ENCODE measurements at regions not wholly inside any gene's neighbourhood (a gene's known extent, or its start where the extent isn't known, plus 50 kb on each side); places are given as distances from the start of the nearest gene placed in this dataset.

GRCh38 chr11:45446434-45446833 lies 160.3 kb upstream of the SYT13 start:
- ChIA-PET CTCF (no interaction called here), POLR2A (no interaction called here)

GRCh38 chr11:45444796-45445195 lies 158.7 kb upstream of the SYT13 start:
- ChIA-PET POLR2A (no interaction called here), CTCF (no interaction called here)
- H3K27me3 ChIP-seq (ENCODE audit: control insufficient read depth, insufficient read depth, low read length): peaks cover 8% of the 10 kb centered on the region
- TF ChIP-seq CTCF (IDR thresholded peaks at IDR 0.05; ENCODE audit: low read depth, low read length): no peak
- no peak overlapping the region for H3K4me3 ChIP-seq (ENCODE audit: low read depth, low read length)
- DNase-seq (ENCODE audit: low read depth, low spot score): no peak
- no peaks in the 10 kb centered on the region for H3K9me3 ChIP-seq (ENCODE audit: control insufficient read depth, insufficient read depth, low read length)
- no peak overlapping the region for H3K27ac ChIP-seq (ENCODE audit: low read depth, low read length)

More at GRCh38 chr11:45446434-45446833, 160.3 kb upstream of the SYT13 start:
- no peaks in the 10 kb centered on the region for H3K9me3 ChIP-seq (ENCODE audit: control insufficient read depth, insufficient read depth, low read length)
- no peak for DNase-seq (ENCODE audit: low read depth, low spot score)
- H3K27ac ChIP-seq (ENCODE audit: low read depth, low read length): no peak overlapping the region
- peaks cover 8% of the 10 kb centered on the region for H3K27me3 ChIP-seq (ENCODE audit: control insufficient read depth, insufficient read depth, low read length)
- no peak for TF ChIP-seq CTCF (IDR thresholded peaks at IDR 0.05; ENCODE audit: low read depth, low read length)
- no peak overlapping the region for H3K4me3 ChIP-seq (ENCODE audit: low read depth, low read length)

GRCh38 chr11:45440111-45440510 lies 154.0 kb upstream of the SYT13 start:
- DNase-seq (ENCODE audit: low read depth, low spot score): no peak
- Histone ChIP-seq H3K9me3 (ENCODE audit: control insufficient read depth, insufficient read depth, low read length) (no peaks in the 10 kb centered on the region), H3K27ac (ENCODE audit: low read depth, low read length) (no peak overlapping the region), H3K4me3 (ENCODE audit: low read depth, low read length) (no peak overlapping the region), H3K27me3 (ENCODE audit: control insufficient read depth, insufficient read depth, low read length) (no peaks in the 10 kb centered on the region)
- no peak for TF ChIP-seq CTCF (IDR thresholded peaks at IDR 0.05; ENCODE audit: low read depth, low read length)
- POLR2A ChIA-PET: no interaction called here
- CTCF ChIA-PET: no interaction called here

GRCh38 chr11:45436966-45437365 lies 150.8 kb upstream of the SYT13 start:
- ChIA-PET CTCF (no interaction called here), POLR2A (no interaction called here)

GRCh38 chr11:45436118-45436517 lies 150.0 kb upstream of the SYT13 start:
- H3K4me3 ChIP-seq (ENCODE audit: low read depth, low read length): no peak overlapping the region
- no peak for TF ChIP-seq CTCF (IDR thresholded peaks at IDR 0.05; ENCODE audit: low read depth, low read length)
- CTCF ChIA-PET: no interaction called here
- H3K27me3 ChIP-seq (ENCODE audit: control insufficient read depth, insufficient read depth, low read length): peaks cover 6% of the 10 kb centered on the region
- H3K9me3 ChIP-seq (ENCODE audit: control insufficient read depth, insufficient read depth, low read length): no peaks in the 10 kb centered on the region
- POLR2A ChIA-PET: no interaction called here
- no peak for DNase-seq (ENCODE audit: low read depth, low spot score)
- no peak overlapping the region for H3K27ac ChIP-seq (ENCODE audit: low read depth, low read length)

More at GRCh38 chr11:45436966-45437365, 150.8 kb upstream of the SYT13 start:
- Histone ChIP-seq H3K4me3 (ENCODE audit: low read depth, low read length) (no peak overlapping the region), H3K27ac (ENCODE audit: low read depth, low read length) (no peak overlapping the region), H3K27me3 (ENCODE audit: control insufficient read depth, insufficient read depth, low read length) (peaks cover 6% of the 10 kb centered on the region), H3K9me3 (ENCODE audit: control insufficient read depth, insufficient read depth, low read length) (no peaks in the 10 kb centered on the region)
- TF ChIP-seq CTCF (IDR thresholded peaks at IDR 0.05; ENCODE audit: low read depth, low read length): no peak
- no peak for DNase-seq (ENCODE audit: low read depth, low spot score)
